WI38 (cell line): ENCODE measurements at regions not wholly inside any gene's neighbourhood (a gene's known extent, or its start where the extent isn't known, plus 50 kb on each side); places are given as distances from the start of the nearest gene placed in this dataset.

Source experiments
- H3K4me3 ChIP-seq: 2 replicates; pipeline ENCODE4 v1.5.1; 2011; ENCODE audit warnings: low read depth, mild to moderate bottlenecking, control low read depth, low read length
- CTCF ChIP-seq: IDR thresholded peaks from 2 replicates; pipeline ENCODE4 v1.5.1; 2012; ENCODE audit warnings: low read depth, mild to moderate bottlenecking, control low read depth, low read length

GRCh38 chr17:79415909-79416308 lies 194.9 kb downstream of the RBFOX3 start:
- no peak overlapping the region for H3K4me3 ChIP-seq
- no peak for TF ChIP-seq CTCF

GRCh38 chr17:79415365-79415764 lies 195.5 kb downstream of the RBFOX3 start:
- no peak overlapping the region for H3K4me3 ChIP-seq
- TF ChIP-seq CTCF, result no peak

GRCh38 chr17:79414793-79415211 lies 196.0 kb downstream of the RBFOX3 start:
- TF ChIP-seq CTCF, result no peak
- no peak overlapping the region for H3K4me3 ChIP-seq

GRCh38 chr17:79414063-79414792 lies 196.6 kb downstream of the RBFOX3 start:
- H3K4me3 ChIP-seq, result no peak overlapping the region
- TF ChIP-seq CTCF, result no peak

- no peak overlapping the region for H3K4me3 ChIP-seq
- no peak for TF ChIP-seq CTCF
These were observed 197.2 kb downstream of the RBFOX3 start for GRCh38 chr17:79413611-79414010.

GRCh38 chr17:79412886-79413390 lies 197.9 kb downstream of the RBFOX3 start:
- H3K4me3 ChIP-seq, result no peak overlapping the region
- no peak for TF ChIP-seq CTCF

GRCh38 chr17:79412110-79412509 lies 198.7 kb downstream of the RBFOX3 start:
- no peak for TF ChIP-seq CTCF

More at GRCh38 chr17:79412110-79412509, 198.7 kb downstream of the RBFOX3 start:
- no peak overlapping the region for H3K4me3 ChIP-seq
